ENCODE measurements at regions not wholly inside any gene's neighbourhood (a gene's known extent, or its start where the extent isn't known, plus 50 kb on each side); places are given as distances from the start of the nearest gene placed in this dataset.

GRCh38 chr4:153974452-153974851 is 185.6 kb upstream of the SFRP2 start:
- no peak overlapping the region for H3K18ac ChIP-seq (ENCODE audit: extremely low read depth, low read length)
- H4K20me1 ChIP-seq (replicated peaks in 1 of 2; ENCODE audit: control insufficient read depth in 1 of 2, insufficient read depth in 2 of 2, low read length in 2 of 2) = no peaks in the 10 kb centered on the region
- no peak overlapping the region for H2BK120ac ChIP-seq (replicated peaks; ENCODE audit: low read depth, low read length)
- no peaks in the 10 kb centered on the region for H3K27me3 ChIP-seq (replicated peaks in 1 of 4; ENCODE audit: control insufficient read depth in 3 of 4, extremely low read depth in 1 of 4, insufficient read depth in 3 of 4, low read length in 3 of 4)
- H3K14ac ChIP-seq (ENCODE audit: insufficient read length) = no peak overlapping the region
- no peaks in the 10 kb centered on the region for H3K23me2 ChIP-seq (ENCODE audit: low read depth, low read length)
- no peak overlapping the region for H4K5ac ChIP-seq (ENCODE audit: insufficient read length, low read depth, low read length)
- ChIA-PET POLR2A (ENCODE audit: partially characterized antibody) (no interaction called here), CTCF (ENCODE audit: partially characterized antibody) (interaction anchor here (1.0 to 1.2 kb wide), 2 partner anchors 11 to 13 kb away, joined by 3 to 4 read pairs; no protein-coding TSS in a partner anchor)
- H2BK15ac ChIP-seq (ENCODE audit: low read length) = no peak overlapping the region
- H2BK20ac ChIP-seq (ENCODE audit: low read length) = no peak overlapping the region
- H3K79me1 ChIP-seq (ENCODE audit: low read depth, low read length) = no peaks in the 10 kb centered on the region
- H3K4ac ChIP-seq (replicated peaks; ENCODE audit: insufficient read length, low read depth, low read length) = no peak overlapping the region
- no peak overlapping the region for H2AK5ac ChIP-seq (ENCODE audit: low read depth, low read length)
- no peaks in the 10 kb centered on the region for H3K79me2 ChIP-seq (ENCODE audit: control insufficient read depth in 1 of 2, insufficient read depth in 2 of 2, low read length in 2 of 2)
- no peak overlapping the region for H3K27ac ChIP-seq (ENCODE audit: low read depth, low read length)
- no peak overlapping the region for H2BK12ac ChIP-seq (ENCODE audit: low read depth, low read length)
- WGBS, 2 experiments (ENCODE audit: extremely low coverage in 1 of 2, insufficient coverage in 1 of 2, insufficient read length in 1 of 2, insufficient replicate concordance in 2 of 2, low coverage in 1 of 2, low lambda C conversion rate in 2 of 2, missing lambda C conversion rate in 1 of 2) = 100% methylated on average over 1 of the region's 1 CpG; no CpG with 5 or more reads in 1 of the 2 experiments
- no peak overlapping the region for H3K23ac ChIP-seq (ENCODE audit: insufficient read length)
- no peak overlapping the region for H4K8ac ChIP-seq (ENCODE audit: extremely low read depth, insufficient read depth, low read length)
- H2AFZ ChIP-seq (ENCODE audit: low read length) = no peak overlapping the region
- H3K56ac ChIP-seq (replicated peaks; ENCODE audit: insufficient read length, low read depth, low read length) = no peak overlapping the region
- H3K9me3 ChIP-seq (ENCODE audit: insufficient read depth in 2 of 2, low read depth in 1 of 2, low read length in 1 of 2) = peaks cover 16 to 25% of the 10 kb centered on the region in 2 experiments
- H2BK5ac ChIP-seq (ENCODE audit: low read depth, low read length) = no peak overlapping the region
- FAIRE-seq = no peak
- no peak overlapping the region for H3K4me2 ChIP-seq (ENCODE audit: insufficient read depth in 1 of 2, low read depth in 2 of 2, low read length in 2 of 2)
- no peak for DNase-seq (ENCODE audit: low read depth in 1 of 2, low spot score in 2 of 2)
- no peak overlapping the region for H4K91ac ChIP-seq (replicated peaks; ENCODE audit: insufficient read length, low read length)
- no peak overlapping the region for H3K4me3 ChIP-seq (ENCODE audit: extremely low read depth in 1 of 4, insufficient read depth in 2 of 4, low read depth in 3 of 4, low read length in 4 of 4)
- H3K4me1 ChIP-seq (replicated peaks in 1 of 4; ENCODE audit: control insufficient read depth in 3 of 4, insufficient read depth in 4 of 4, low read length in 3 of 4) = no peaks in the 10 kb centered on the region
- no peaks in the 10 kb centered on the region for H3K36me3 ChIP-seq (ENCODE audit: control insufficient read depth in 2 of 4, insufficient read depth in 4 of 4, low read length in 3 of 4)
- no peak overlapping the region for H3K9ac ChIP-seq (replicated peaks in 1 of 4; ENCODE audit: extremely low read depth in 1 of 4, low read depth in 3 of 4, low read length in 3 of 4)
- no peak for TF ChIP-seq CBX5 (IDR thresholded peaks at IDR 0.05; ENCODE audit: low read depth, low read length)
- TF ChIP-seq E2F6 (IDR thresholded peaks at IDR 0.05) = no peak
- TF ChIP-seq GTF2F1 (IDR thresholded peaks at IDR 0.05; ENCODE audit: borderline replicate concordance, low read depth, low read length) = no peak
- TF ChIP-seq FOSL1 (IDR thresholded peaks at IDR 0.05; ENCODE audit: insufficient read depth, low read depth, low read length) = no peak
- no peak for TF ChIP-seq NANOG (IDR thresholded peaks at IDR 0.05; ENCODE audit: insufficient read depth, low read depth, low read length, poor library complexity, severe bottlenecking)
- TF ChIP-seq, protein P1, sequence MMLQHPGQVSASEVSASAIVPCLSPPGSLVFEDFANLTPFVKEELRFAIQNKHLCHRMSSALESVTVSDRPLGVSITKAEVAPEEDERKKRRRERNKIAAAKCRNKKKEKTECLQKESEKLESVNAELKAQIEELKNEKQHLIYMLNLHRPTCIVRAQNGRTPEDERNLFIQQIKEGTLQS (IDR thresholded peaks at IDR 0.05; ENCODE audit: insufficient read depth, low read depth, low read length) = no peak
- TF ChIP-seq RNF2 (IDR thresholded peaks at IDR 0.05; ENCODE audit: borderline replicate concordance, low read depth, low read length, missing control alignments, poor library complexity, severe bottlenecking) = no peak
- no peak for TF ChIP-seq RAD21 (IDR thresholded peaks at IDR 0.05 in 1 of 2, conservative IDR thresholded peaks at IDR 0.05 in 1 of 2; ENCODE audit: low read depth in 2 of 2, low read length in 2 of 2)
- no peak for TF ChIP-seq PHF8 (conservative IDR thresholded peaks at IDR 0.05; ENCODE audit: low read depth, low read length)
- no peak for TF ChIP-seq POLR2AphosphoS5 (IDR thresholded peaks at IDR 0.05; ENCODE audit: low read depth, low read length)
- TF ChIP-seq BRCA1 (IDR thresholded peaks at IDR 0.05; ENCODE audit: low read depth, low read length) = no peak
- no peak for TF ChIP-seq SP2 (IDR thresholded peaks at IDR 0.05; ENCODE audit: low read length)
- TF ChIP-seq EZH2 (IDR thresholded peaks at IDR 0.05; ENCODE audit: low read depth, low read length, severe bottlenecking) = no peak

All from H1 (cell line).